Upper lobe of left lung (tissue), 4 donors: ENCODE measurements at regions not wholly inside any gene's neighbourhood (a gene's known extent, or its start where the extent isn't known, plus 50 kb on each side); places are given as distances from the start of the nearest gene placed in this dataset.

Experiments used
- POLR2A ChIP-seq, 4 donors: fragments of 450-650 bp; IDR thresholded peaks; one replicate each; pipeline ENCODE4 v1.5.1; 2016 to 2017; ENCODE audit warnings: antibody characterized with exemption in 4 of 4, mild to moderate bottlenecking in 2 of 4
- TF ChIP-seq, protein P1 (sequence below), 6 experiments: fragments of 450-650 bp in 4 of 6; fragments of 200-600 bp in 2 of 6; sonication (generic) in 2 of 6; IDR thresholded peaks; one replicate each; pipeline ENCODE4 v1.5.1; 2016 to 2019; ENCODE audit warnings: antibody characterized with exemption in 6 of 6

DNA sequence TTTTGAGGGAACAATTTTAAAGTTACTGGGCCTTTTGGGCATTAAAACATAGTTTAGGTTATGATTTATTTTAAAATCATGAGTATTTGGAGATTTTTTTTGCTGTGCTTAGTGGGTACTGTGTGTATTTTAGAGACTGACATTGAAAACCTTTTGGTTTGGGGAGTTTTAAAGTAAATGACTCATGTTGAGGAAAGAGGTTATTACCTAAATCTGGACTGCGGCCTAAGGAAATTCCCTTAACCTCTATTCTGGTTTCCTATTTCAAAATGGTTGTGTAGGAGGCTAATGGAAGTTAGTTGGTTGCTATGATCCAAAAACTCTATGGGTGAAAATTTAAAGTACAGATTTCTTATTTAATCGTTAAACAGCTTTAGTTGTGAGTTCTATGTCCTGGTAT, 57.3 kb upstream of the DPH6 start:
- no peak for TF ChIP-seq POLR2A (IDR thresholded peaks at IDR 0.05)
- TF ChIP-seq, protein P1, sequence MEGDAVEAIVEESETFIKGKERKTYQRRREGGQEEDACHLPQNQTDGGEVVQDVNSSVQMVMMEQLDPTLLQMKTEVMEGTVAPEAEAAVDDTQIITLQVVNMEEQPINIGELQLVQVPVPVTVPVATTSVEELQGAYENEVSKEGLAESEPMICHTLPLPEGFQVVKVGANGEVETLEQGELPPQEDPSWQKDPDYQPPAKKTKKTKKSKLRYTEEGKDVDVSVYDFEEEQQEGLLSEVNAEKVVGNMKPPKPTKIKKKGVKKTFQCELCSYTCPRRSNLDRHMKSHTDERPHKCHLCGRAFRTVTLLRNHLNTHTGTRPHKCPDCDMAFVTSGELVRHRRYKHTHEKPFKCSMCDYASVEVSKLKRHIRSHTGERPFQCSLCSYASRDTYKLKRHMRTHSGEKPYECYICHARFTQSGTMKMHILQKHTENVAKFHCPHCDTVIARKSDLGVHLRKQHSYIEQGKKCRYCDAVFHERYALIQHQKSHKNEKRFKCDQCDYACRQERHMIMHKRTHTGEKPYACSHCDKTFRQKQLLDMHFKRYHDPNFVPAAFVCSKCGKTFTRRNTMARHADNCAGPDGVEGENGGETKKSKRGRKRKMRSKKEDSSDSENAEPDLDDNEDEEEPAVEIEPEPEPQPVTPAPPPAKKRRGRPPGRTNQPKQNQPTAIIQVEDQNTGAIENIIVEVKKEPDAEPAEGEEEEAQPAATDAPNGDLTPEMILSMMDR (IDR thresholded peaks at IDR 0.05) = no peak
